ENCODE measurements at regions not wholly inside any gene's neighbourhood (a gene's known extent, or its start where the extent isn't known, plus 50 kb on each side); places are given as distances from the start of the nearest gene placed in this dataset.

DNA sequence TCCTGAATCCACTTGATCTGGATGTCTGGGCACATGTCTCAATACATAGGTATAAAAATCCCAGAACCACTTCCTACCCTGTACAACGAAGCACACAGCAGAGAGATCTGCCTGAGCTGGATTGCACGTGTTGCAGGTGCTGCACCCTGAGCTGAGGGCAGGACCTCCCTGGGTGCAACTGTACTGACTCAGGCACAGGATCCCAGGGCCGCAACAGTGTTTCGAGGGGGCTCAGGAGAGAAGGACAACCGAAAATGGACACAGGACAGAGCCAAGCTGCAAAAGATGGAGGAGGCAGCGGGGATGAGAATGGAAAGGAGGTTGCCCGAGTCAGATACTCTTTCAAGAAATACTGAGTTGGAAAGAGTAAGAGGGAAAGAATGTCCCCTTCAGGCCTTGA, 354.1 kb downstream of the EIPR1 start:
- Histone ChIP-seq H3K27me3 (no peaks in the 10 kb centered on the region), H3K9me3 (peaks cover 5% of the 10 kb centered on the region), H3K4me1 (no peaks in the 10 kb centered on the region), H3K4me3 (no peak overlapping the region), H3K27ac (no peak overlapping the region), H3K36me3 (no peaks in the 10 kb centered on the region)
- TF ChIP-seq EP300 (IDR thresholded peaks at IDR 0.05) (no peak), POLR2AphosphoS5 (IDR thresholded peaks at IDR 0.05) (no peak), POLR2A (IDR thresholded peaks at IDR 0.05) (no peak)
- no peak for DNase-seq (ENCODE audit: low spot score in 2 of 2)
- WGBS: 90% methylated on average over 7 of the region's 7 CpGs

DNA sequence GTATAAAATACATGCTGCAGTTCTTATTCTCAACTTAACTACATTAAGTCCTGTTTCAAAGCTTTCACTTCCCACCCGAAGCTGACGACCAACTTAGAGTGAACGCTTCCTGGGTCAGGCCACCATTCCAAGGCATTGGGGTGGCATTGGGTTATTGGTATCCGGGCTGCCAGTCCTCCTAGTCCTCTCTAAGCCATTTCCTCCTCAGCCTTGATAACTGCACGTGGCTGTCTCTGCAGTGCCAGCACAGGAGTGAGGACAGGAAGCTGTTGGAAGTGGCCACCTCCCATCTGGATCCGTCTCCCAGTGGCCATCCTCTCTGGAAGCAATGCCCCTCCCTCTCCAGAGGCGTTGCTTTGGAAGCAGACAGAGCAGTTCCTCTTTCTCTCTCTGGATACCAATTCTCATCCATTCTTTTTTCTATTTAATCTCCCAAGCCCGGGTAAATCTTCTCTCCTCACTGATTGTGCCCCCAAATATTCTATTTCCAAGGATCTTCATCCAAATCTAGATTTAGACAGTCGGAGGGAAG, 354.7 kb downstream of the EIPR1 start:
- Histone ChIP-seq H3K36me3 (no peaks in the 10 kb centered on the region), H3K27ac (no peak overlapping the region), H3K27me3 (no peaks in the 10 kb centered on the region), H3K9me3 (peaks cover 5% of the 10 kb centered on the region), H3K4me3 (no peak overlapping the region), H3K4me1 (no peaks in the 10 kb centered on the region)
- WGBS: 73% methylated on average over 9 of the region's 9 CpGs
- DNase-seq (ENCODE audit: low spot score in 2 of 2): no peak
- TF ChIP-seq POLR2A (IDR thresholded peaks at IDR 0.05) (no peak), EP300 (IDR thresholded peaks at IDR 0.05) (no peak), POLR2AphosphoS5 (IDR thresholded peaks at IDR 0.05) (no peak)
- TF ChIP-seq, protein P1, sequence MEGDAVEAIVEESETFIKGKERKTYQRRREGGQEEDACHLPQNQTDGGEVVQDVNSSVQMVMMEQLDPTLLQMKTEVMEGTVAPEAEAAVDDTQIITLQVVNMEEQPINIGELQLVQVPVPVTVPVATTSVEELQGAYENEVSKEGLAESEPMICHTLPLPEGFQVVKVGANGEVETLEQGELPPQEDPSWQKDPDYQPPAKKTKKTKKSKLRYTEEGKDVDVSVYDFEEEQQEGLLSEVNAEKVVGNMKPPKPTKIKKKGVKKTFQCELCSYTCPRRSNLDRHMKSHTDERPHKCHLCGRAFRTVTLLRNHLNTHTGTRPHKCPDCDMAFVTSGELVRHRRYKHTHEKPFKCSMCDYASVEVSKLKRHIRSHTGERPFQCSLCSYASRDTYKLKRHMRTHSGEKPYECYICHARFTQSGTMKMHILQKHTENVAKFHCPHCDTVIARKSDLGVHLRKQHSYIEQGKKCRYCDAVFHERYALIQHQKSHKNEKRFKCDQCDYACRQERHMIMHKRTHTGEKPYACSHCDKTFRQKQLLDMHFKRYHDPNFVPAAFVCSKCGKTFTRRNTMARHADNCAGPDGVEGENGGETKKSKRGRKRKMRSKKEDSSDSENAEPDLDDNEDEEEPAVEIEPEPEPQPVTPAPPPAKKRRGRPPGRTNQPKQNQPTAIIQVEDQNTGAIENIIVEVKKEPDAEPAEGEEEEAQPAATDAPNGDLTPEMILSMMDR (IDR thresholded peaks at IDR 0.05): no peak

DNA sequence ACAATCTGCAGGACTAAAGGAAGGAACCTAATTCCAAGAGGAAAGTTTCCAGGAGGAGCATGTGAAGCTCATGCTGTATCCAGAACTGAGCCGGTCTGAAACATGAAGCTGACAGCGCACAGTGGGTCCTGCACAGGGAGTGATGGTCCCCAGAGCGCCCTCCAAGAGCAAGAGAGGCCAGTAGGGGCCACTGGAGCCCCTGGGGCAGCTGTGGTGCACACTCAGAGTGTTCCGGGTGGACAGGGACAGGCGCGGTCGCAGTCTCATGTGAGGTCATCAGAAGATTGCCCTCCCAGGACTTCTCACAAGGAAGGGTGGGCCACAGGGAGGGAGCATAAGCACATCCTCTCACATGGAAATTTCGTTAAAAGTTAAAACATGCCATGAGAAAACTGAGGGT, 355.9 kb downstream of the EIPR1 start:
- Histone ChIP-seq H3K27ac (no peak overlapping the region), H3K9me3 (peaks cover 10% of the 10 kb centered on the region), H3K4me3 (no peak overlapping the region), H3K4me1 (no peaks in the 10 kb centered on the region), H3K27me3 (no peaks in the 10 kb centered on the region), H3K36me3 (no peaks in the 10 kb centered on the region)
- no peak for DNase-seq (ENCODE audit: low spot score in 2 of 2)
- 88% methylated on average over 8 of the region's 8 CpGs for WGBS
- TF ChIP-seq, protein P1 (IDR thresholded peaks at IDR 0.05): no peak
- TF ChIP-seq EP300 (IDR thresholded peaks at IDR 0.05) (no peak), POLR2A (IDR thresholded peaks at IDR 0.05) (no peak), POLR2AphosphoS5 (IDR thresholded peaks at IDR 0.05) (no peak)

DNA sequence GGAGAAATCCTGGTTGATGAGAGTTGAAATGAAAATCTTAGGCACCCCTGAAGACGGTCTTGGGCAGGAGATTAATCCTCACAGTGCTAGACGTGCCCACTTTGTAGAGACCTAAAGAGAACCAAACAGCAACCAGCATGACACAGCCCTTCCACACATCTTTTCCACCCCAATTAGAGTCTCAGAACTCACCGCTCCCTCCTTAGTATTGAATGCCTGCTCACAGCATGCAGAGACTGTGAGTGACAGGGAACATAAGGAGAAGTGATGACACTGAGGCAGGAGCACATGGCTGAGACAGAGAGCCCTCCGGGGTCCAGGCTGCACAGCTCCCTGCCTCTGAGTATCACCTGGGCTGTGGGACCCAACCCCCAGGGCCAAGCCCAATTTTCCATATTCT, 367.6 kb downstream of the EIPR1 start:
- no peak for DNase-seq (ENCODE audit: low spot score in 2 of 2)
- Histone ChIP-seq H3K27me3 (peaks cover 21% of the 10 kb centered on the region), H3K4me3 (no peak overlapping the region), H3K36me3 (no peaks in the 10 kb centered on the region), H3K9me3 (peaks cover 3% of the 10 kb centered on the region), H3K4me1 (no peaks in the 10 kb centered on the region), H3K27ac (no peak overlapping the region)
- TF ChIP-seq POLR2A (IDR thresholded peaks at IDR 0.05): no peak
- TF ChIP-seq EP300 (IDR thresholded peaks at IDR 0.05): no peak
- TF ChIP-seq, protein P1 (IDR thresholded peaks at IDR 0.05): no peak
- WGBS: 71% methylated on average over 4 of the region's 4 CpGs

DNA sequence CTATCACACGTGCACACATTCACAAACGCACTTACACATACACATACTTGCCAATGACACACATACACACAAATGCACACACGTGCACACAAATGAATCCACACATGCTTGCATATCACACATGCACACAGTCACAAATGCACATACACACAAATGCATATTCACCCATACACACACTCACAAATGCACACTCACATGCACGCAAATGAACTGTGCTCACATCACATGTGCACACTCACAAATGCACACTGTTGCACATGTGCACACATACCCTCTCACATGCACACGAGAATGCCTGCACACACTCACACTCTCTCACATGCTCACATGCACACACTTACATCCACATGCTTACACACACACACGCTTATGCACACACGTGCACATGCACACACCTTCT, 368.1 kb downstream of the EIPR1 start:
- Histone ChIP-seq H3K4me3 (no peak overlapping the region), H3K27ac (no peak overlapping the region), H3K27me3 (peaks cover 21% of the 10 kb centered on the region), H3K4me1 (no peaks in the 10 kb centered on the region), H3K9me3 (peaks cover 3% of the 10 kb centered on the region), H3K36me3 (no peaks in the 10 kb centered on the region)
- WGBS: 82% methylated on average over 6 of the region's 7 CpGs
- no peak for TF ChIP-seq POLR2AphosphoS5 (IDR thresholded peaks at IDR 0.05)
- TF ChIP-seq EP300 (IDR thresholded peaks at IDR 0.05): no peak
- no peak for TF ChIP-seq POLR2A (IDR thresholded peaks at IDR 0.05)
- TF ChIP-seq, protein P1 (IDR thresholded peaks at IDR 0.05): no peak
- DNase-seq (ENCODE audit: low spot score in 2 of 2): no peak

DNA sequence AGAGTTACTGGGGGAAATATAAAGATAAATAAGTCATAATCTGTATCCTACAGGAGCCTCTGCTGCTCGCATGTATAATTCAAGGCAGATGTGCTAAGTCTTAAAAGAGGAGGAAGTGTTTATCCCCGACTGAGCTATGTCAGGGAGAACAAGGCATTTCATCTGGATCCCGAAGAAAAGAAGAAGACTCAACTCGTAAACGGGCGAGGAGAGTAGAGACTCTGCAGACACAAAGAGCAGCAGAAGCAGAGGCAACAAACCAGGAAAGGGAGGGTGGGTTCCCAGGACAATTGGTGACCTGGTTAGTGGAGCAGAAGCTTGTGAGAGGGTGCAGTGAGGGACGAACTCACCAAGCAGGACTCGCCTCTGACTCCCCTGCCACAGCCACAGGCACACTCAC, 368.6 kb downstream of the EIPR1 start:
- no peak overlapping the region for H3K27ac ChIP-seq
- no peak overlapping the region for H3K4me3 ChIP-seq
- H3K27me3 ChIP-seq: peaks cover 21% of the 10 kb centered on the region
- WGBS: 33% methylated on average over 8 of the region's 8 CpGs
- no peaks in the 10 kb centered on the region for H3K9me3 ChIP-seq
- no peak for DNase-seq (ENCODE audit: low spot score in 2 of 2)
- H3K4me1 ChIP-seq: no peaks in the 10 kb centered on the region
- no peaks in the 10 kb centered on the region for H3K36me3 ChIP-seq
- no peak for TF ChIP-seq POLR2AphosphoS5 (IDR thresholded peaks at IDR 0.05)
- no peak for TF ChIP-seq POLR2A (IDR thresholded peaks at IDR 0.05)
- TF ChIP-seq, protein P1 (IDR thresholded peaks at IDR 0.05): no peak
- no peak for TF ChIP-seq EP300 (IDR thresholded peaks at IDR 0.05)

Measured in suprapubic skin (tissue), 4 donors.